Ishikawa (cell line): ENCODE measurements at regions not wholly inside any gene's neighbourhood (a gene's known extent, or its start where the extent isn't known, plus 50 kb on each side); places are given as distances from the start of the nearest gene placed in this dataset.

Experiments
- CREB1 ChIP-seq: IDR thresholded peaks from 2 replicates; pipeline ENCODE4 v1.6.1; 2012; ENCODE audit warnings: low read depth
- EP300 ChIP-seq: IDR thresholded peaks from 2 replicates; pipeline ENCODE4 v1.6.1; 2012; ENCODE audit warnings: borderline replicate concordance
- RAD21 ChIP-seq: IDR thresholded peaks from 2 replicates; pipeline ENCODE4 v1.6.1; 2012; ENCODE audit warnings: low read depth
- TAF1 ChIP-seq: IDR thresholded peaks from 2 replicates; pipeline ENCODE4 v1.6.1; 2012; ENCODE audit warnings: low read depth, mild to moderate bottlenecking
- TF ChIP-seq, protein P1 (sequence below): IDR thresholded peaks from 2 replicates; pipeline ENCODE4 v1.6.1; 2012
- TF ChIP-seq, protein P2 (sequence below): IDR thresholded peaks from 2 replicates; pipeline ENCODE4 v1.6.1; 2012; ENCODE audit warnings: low read depth, mild to moderate bottlenecking

DNA sequence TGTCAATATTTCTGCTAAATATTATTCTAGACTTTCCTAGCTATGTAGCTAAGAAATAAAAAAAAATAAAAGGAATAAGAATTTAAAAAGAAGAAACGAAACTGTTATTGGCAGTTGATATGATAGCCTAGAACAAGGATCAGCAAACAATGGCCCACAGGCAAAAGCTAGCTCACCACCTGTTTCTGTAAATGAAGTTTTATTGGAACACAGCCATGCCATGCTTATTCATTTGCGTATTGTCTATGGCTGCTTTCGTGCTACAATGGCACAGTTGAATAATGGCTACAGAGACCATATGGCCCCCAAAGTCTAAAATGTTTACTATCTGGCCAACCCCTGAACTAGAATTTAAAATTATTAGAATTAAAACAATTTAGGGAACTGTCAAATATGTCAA is 952.6 kb upstream of the MAP3K7 start:
- TF ChIP-seq TAF1 = no peak
- TF ChIP-seq RAD21 = no peak
- TF ChIP-seq EP300 = no peak
- TF ChIP-seq, protein P1, sequence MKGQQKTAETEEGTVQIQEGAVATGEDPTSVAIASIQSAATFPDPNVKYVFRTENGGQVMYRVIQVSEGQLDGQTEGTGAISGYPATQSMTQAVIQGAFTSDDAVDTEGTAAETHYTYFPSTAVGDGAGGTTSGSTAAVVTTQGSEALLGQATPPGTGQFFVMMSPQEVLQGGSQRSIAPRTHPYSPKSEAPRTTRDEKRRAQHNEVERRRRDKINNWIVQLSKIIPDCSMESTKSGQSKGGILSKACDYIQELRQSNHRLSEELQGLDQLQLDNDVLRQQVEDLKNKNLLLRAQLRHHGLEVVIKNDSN = no peak
- no peak for TF ChIP-seq CREB1
- TF ChIP-seq, protein P2, sequence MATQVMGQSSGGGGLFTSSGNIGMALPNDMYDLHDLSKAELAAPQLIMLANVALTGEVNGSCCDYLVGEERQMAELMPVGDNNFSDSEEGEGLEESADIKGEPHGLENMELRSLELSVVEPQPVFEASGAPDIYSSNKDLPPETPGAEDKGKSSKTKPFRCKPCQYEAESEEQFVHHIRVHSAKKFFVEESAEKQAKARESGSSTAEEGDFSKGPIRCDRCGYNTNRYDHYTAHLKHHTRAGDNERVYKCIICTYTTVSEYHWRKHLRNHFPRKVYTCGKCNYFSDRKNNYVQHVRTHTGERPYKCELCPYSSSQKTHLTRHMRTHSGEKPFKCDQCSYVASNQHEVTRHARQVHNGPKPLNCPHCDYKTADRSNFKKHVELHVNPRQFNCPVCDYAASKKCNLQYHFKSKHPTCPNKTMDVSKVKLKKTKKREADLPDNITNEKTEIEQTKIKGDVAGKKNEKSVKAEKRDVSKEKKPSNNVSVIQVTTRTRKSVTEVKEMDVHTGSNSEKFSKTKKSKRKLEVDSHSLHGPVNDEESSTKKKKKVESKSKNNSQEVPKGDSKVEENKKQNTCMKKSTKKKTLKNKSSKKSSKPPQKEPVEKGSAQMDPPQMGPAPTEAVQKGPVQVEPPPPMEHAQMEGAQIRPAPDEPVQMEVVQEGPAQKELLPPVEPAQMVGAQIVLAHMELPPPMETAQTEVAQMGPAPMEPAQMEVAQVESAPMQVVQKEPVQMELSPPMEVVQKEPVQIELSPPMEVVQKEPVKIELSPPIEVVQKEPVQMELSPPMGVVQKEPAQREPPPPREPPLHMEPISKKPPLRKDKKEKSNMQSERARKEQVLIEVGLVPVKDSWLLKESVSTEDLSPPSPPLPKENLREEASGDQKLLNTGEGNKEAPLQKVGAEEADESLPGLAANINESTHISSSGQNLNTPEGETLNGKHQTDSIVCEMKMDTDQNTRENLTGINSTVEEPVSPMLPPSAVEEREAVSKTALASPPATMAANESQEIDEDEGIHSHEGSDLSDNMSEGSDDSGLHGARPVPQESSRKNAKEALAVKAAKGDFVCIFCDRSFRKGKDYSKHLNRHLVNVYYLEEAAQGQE = no peak
